HG03135 (cell line): ENCODE measurements at regions not wholly inside any gene's neighbourhood (a gene's known extent, or its start where the extent isn't known, plus 50 kb on each side); places are given as distances from the start of the nearest gene placed in this dataset.
"Not testable (repeated sequence)": the region's sequence is repeated elsewhere in the genome, so short reads cannot be mapped to it uniquely, and the experiment has no call there.

ENCODE experiments used
- ATAC-seq: cut with Tn5 transposase; IDR thresholded peaks from one replicate; pipeline ENCODE4 v1.9.1; 2021; ENCODE audit warnings: mild to moderate bottlenecking, moderate library complexity; ENCODE audit not compliant: unreplicated experiment

- ATAC-seq = no peak
Measured at GRCh38 chr4:59455751-59456150, 1744.4 kb upstream of the ADGRL3 start.

- no peak for ATAC-seq
Measured at GRCh38 chr4:59457576-59457975, 1742.5 kb upstream of the ADGRL3 start.

DNA sequence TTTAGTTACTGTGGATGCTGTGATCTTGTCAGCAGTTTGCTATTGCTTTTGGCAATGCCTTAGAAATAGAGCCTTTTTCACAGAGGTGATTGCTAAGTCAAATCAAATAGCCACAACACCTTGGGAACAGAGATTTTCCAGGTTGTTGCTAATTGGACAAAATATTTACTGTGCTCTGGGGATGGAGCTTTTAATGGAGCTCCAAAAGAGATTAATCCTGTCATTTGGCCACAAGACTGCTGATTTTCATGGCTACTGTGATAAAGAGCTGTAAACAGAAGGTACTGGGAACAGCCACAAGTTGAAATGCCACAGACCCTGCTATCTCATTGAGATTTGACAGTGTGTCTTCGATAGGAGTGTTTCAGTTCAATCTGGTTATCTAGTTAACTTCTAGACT, 1715.2 kb upstream of the ADGRL3 start:
- ATAC-seq = no peak

DNA sequence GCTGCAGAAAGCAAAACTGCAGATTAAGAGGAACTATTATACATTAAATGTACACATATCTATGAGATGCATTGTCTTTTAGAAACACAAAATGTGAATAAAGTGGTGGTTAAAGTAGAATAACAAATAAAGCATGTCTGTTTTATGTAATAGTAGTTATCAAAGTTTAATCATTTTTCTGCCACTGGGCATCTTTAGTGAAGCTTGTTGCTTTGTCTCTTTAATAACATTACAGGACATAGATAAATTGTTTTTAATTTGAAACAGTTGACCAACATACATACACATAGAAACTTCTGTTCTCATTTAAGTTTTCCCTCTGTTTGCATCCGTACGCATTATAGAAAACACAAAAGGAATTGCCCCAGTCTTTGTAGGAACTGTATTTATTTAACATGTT, 1700.0 kb upstream of the ADGRL3 start:
- no peak for ATAC-seq

DNA sequence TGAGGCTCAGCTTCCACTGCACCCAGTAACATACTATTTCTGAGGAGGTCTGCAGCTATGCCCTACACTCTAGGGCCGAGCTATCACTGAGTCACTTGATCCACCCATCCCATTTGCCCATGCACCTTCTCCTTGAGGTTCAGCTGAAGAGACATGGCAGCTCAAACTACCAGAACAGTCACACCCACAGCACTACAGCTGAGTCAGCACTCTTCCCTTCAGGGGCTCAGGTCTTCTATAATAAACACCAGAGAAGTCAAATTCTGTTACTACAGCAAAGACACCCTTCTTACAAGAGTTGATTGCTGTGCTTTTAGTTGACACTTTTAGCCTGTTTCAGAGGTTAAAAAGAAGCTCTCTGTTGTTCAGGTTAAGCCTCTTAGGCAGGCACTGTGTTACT, 1696.4 kb upstream of the ADGRL3 start:
- ATAC-seq = no peak

- ATAC-seq = not testable (repeated sequence)
Measured at GRCh38 chr4:59511809-59512208, 1688.3 kb upstream of the ADGRL3 start.

- ATAC-seq = no peak
Measured at GRCh38 chr4:59517007-59517406, 1683.1 kb upstream of the ADGRL3 start.

DNA sequence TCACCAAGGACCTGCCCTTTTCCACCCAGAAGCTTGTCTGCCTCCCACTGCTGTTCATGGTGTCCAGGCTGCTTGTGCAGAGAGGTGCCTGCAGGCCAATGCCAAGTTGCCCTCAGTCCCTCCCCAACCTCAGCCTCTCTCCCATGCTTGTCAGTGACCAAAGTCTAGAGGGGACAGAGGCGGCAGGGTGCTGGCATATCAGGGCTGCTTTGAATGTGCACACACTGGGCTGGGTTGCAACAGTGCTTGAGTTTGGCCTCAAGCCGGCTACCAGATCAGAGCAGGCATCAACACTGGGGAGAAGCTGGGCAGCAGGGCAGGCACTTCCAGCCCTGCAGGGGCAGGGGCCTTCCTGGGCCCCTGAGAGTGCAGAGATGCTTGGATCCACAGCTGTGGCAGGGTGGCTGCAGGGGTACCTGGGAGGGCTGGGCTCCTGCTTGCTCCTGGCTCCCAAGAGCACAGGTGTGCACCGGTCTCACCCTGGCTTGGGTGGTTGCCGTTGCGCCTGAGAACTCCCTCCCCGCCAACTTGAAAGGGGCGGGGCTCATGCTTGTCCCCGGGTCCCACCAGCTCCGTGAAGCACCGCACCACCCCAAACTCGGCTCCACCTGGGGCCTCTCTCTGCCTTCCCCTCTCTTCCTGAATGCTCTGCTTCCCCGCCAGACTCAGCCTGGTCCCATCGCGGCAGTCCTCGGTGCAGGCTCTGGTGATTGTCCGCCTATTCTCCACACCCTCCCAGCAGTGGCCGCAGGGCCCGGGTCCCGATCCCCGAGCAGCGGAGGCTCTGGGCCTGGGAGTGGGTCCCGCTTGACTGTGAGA, 1681.9 kb upstream of the ADGRL3 start:
- ATAC-seq = no peak

GRCh38 chr4:59525885-59526284, 1674.2 kb upstream of the ADGRL3 start:
- ATAC-seq = no peak

DNA sequence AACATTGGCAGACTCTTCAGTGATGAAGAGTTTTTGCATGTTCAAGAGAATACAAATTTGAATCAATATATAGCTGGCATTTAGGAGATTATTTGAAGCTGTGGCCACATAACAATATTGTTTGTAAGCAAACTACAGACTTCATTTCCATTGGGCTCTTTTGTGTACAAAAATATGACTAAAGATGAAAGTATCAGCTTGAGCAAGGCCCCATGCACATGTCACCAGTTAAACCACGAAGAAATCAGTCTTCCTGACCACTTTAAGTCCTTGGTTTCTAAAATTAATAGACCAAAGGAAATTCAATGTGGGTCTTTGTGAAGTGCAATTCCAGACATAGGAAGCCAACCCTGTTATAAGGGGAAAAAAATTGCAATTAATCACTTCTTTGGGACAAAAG, 1664.6 kb upstream of the ADGRL3 start:
- no peak for ATAC-seq

GRCh38 chr4:59536428-59536827, 1663.7 kb upstream of the ADGRL3 start:
- no peak for ATAC-seq

- no peak for ATAC-seq
Measured at GRCh38 chr4:59537246-59537886, 1662.8 kb upstream of the ADGRL3 start.

DNA sequence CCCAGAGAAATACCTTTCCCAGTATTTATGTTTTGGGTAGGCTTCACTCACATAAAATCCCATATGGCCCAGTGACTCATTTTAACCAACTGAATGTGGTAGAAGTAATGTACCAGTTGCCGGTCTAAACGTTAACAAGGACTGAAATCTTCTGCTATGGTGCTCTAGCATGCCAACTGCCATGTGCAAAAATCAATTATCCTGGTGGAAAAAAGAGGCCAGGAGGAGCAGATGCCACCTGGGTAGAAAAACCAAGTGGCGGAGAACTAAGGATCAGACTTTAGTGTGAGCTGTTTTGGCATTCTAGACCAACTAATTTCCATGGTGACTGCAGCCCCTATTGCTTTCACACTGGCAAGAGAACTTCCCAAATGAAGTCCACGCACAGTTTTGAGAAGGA, 1660.7 kb upstream of the ADGRL3 start:
- no peak for ATAC-seq

DNA sequence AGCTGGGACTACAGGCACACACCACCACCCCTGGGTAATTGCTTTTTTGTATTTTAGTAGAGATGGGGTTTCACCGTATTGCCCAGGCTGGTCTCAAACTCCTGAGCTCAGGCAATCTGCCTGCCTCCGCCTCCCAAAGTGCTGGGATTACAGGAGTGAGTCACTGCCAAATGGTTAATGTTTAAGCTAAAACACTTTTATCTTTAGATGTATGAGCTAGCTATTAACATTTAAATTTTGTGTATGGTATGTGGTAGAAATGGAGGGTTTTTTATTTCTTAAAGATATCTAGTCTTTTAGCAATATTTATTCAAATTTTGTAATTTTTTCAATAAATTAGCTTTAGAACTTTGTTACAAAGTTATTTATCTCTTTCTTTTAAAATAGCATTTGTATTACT, 1659.8 kb upstream of the ADGRL3 start:
- no peak for ATAC-seq

DNA sequence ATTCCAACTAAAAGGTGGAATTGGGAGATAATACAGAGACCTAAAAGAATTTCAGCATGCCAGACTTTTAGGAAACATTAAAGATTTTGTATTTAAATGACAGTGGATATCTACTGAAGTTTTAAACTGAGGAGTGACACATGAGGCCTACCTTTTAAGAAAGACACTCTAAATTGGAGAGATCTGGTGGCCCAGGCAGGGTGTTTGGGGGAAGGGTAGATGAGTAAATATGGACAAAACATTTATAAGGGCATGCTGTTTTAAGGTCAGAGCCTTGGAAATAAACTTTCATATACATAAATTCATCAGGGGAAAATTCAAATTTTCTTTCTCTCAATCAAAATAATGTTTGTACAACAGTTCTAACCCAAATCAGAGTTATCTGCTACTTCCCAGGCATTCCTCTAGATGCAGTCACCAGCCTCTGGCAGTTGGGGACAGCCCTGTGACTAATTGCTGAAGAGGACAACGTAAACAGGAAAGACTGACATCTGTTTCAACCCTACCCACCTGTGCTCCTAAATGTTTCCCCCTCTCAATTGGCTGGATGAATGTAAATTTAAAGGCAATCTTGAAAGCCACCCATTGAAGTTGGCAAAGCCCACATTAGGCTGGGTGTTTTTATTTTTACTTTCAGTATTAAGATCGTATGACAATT, 1646.9 kb upstream of the ADGRL3 start:
- peak; percentile 91 for ATAC-seq

DNA sequence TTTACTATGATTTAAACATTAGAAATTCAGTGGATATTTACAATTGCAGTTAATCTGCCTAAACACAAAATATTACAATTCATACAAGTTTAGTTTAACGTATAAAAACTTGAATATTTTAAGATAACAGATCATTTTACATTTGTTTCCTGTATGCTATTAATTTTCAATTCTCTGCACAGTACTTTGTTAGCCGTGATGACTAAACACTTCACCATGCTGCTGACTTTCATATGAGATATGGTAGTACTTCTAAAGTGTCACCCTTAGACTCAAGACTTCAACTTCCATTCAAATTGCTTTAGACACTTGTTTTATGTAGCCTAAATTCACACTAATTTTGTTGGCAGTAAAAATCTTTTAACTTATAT, 1646.4 kb upstream of the ADGRL3 start:
- no peak for ATAC-seq

DNA sequence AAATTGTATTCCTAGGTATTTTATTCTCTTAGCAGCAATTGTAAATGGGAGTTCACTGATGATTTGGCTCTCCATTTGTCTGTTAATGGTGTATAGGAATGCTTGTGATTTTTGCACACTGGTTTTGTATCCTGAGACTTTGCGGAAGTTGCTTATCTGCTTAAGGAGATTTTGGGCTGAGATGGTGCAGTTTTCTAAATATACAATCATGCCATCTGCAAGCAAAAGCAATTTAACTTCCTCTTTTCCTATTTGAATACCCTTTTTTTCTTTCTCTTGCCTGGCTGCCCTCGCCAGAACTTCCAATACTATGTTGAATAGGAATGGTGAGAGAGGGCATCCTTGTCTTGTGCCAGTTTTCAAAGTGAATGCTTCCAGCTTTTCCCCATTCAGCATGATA, 1643.9 kb upstream of the ADGRL3 start:
- not testable (repeated sequence) for ATAC-seq

- ATAC-seq = not testable (repeated sequence)
Measured at GRCh38 chr4:59560141-59560648, 1639.9 kb upstream of the ADGRL3 start.

DNA sequence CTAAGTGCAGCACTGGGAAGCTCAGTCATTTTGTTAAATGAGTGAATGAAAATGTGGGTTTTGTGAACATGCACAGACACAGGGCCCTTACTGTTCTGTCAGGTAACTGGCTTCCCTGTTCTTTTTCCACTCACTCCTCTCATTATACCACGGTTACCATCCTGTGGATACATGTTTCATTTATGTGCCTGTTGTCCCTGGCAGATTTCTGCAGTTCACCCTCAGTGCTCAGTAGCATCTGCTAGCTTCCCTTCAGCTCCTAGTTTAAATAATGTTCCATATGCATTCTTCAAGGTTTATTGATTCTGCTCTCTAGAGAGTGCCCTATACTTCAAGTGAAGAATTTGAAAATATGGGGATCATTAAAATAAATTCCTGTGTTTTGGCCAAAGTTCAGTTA, 1634.3 kb upstream of the ADGRL3 start:
- ATAC-seq = no peak

DNA sequence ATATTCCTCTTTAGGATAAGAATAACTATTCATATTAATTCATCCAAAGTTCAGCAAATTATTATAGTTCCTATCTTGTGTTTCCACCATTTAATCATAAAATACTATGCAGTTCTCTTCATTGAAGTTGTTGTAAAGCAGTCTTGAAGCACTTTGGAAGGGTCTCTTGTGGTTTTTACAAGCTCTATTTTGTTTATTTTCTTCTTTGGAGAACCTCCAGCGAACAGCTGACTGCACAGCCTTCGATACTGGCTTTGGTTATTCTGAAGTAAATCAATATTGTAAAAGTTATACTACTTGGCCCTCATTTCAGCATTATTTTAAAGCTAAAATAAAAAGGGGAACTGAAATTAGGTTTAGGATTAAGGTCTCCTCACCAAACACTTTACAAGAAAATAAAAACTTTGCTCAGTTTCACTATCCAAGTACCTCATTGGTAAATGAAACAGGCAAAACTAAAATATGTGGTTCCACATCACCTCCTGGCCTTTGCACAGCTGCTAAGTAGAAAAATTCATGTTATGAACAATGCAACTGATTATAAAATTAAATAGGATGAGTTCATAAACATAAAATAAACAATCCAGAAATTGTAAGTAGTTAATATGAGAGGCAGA, 1629.2 kb upstream of the ADGRL3 start:
- ATAC-seq = no peak

GRCh38 chr4:59571805-59572430, 1628.2 kb upstream of the ADGRL3 start:
- no peak for ATAC-seq
